HG03432 (cell line): ENCODE measurements at regions not wholly inside any gene's neighbourhood (a gene's known extent, or its start where the extent isn't known, plus 50 kb on each side); places are given as distances from the start of the nearest gene placed in this dataset.

Experiments used
- ATAC-seq: cut with Tn5 transposase; IDR thresholded peaks from one replicate; pipeline ENCODE4 v1.9.1; 2021; ENCODE audit warnings: mild to moderate bottlenecking, moderate library complexity; ENCODE audit not compliant: unreplicated experiment

DNA sequence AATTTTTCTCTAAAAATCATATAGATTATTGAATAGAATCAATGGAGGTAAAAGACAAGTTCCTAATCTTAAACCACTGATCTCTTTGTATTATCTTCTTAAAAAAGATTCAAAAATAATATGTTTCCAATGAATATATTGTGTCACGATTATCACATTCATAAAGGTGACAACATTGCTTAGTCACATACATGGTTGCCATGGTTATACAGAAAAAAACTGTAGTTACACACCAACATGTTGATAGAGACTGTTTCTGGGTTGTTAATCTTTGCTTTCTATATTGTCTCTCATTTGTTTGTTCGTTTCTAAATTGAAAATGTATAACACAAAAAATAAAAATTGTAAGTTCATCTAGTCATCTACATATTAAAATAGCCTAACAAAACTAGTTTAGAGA is 376.0 kb upstream of the ALCAM start:
- ATAC-seq, result no peak

DNA sequence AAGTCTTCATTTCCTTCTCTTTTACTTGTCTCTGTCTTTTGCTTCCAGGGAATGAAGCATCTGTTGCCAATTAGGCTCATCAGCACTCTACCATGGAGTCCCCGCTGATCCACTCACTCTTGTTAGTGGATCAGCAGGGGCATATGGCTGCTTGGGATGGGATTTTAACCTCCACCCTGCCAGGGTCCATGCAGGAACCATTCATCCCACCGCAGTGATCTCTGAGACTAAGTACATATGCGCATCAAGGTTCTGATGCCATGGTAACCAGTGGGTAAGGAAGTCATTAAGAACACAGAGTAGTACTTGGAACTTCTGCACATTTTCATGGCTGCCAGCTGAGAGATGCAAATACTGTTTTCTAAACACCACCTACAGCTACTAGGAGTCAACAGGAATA is 374.0 kb upstream of the ALCAM start:
- no peak for ATAC-seq

DNA sequence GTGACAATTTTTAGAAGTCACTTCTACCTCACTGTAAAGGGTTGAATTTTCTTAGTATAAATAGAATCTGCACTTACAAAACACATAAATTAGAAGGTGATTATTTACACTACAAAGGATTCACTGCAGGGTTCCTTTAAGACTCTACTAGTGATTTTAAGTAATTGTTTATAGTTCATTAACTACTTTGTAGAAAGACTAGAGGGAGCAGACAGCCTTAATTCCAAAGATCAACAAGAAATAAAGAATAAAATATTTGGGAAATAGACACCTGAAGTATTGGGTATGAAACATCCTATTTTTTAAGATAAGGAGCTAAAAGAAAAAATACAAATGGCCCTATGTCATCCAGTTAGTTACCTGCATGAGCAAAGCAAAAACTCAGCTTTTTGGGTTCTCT is 360.5 kb upstream of the ALCAM start:
- no peak for ATAC-seq

DNA sequence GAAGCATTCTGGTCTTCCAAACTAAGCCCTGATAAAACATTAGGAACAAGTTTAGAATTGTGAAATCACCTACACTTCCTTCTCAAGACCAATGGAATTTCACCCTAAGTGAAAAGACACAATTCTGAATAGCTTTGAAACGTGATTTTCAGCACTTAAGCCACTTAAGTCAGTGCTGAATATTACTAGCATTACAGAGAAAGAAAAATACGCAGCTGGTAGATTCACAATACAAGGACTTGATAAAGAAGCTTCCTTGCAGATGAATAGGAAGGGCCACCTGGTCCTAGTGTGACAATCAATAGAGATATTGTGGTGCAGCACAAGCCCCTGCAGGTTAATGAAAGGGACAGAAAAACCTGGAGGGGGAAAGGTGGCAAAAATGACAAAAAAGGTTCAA is 353.1 kb upstream of the ALCAM start:
- ATAC-seq, result no peak

DNA sequence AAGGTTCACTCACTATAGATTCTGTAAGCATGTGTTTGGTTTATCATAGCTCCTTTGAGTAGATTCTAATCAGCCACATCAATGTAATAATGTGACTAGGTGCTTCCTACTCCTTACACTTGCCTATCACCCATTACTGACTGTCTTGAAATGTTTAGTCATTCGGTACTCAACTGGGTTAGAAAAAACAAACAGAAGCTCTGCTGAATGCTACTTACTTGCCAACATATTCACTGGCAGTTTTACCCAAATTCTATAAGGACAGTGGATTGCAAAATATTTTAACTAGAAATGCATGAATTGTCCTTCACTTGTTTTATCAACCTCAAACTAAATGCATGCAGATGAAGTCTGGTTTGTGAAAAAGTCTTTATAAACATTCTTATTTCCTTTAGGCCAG is 352.1 kb upstream of the ALCAM start:
- ATAC-seq, result no peak

DNA sequence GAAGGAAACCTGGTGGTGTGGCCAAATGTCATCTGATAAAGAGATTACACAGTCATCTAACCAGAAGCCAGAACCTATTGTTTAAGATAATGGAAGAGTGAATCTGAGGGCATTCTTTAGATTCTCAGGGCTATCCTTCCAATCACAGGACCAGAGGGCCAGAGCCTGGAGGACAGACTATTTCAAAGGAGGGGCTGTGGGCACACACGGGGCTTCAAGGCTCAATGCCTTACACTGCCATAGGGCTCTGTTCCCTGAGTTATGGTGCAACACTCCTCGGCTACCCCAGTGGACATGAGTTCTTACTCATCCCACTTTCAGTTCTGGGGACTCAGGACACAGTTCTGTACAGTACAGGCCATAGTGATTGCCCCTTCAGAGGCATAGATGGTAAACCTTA is 343.9 kb upstream of the ALCAM start:
- ATAC-seq, result no peak

DNA sequence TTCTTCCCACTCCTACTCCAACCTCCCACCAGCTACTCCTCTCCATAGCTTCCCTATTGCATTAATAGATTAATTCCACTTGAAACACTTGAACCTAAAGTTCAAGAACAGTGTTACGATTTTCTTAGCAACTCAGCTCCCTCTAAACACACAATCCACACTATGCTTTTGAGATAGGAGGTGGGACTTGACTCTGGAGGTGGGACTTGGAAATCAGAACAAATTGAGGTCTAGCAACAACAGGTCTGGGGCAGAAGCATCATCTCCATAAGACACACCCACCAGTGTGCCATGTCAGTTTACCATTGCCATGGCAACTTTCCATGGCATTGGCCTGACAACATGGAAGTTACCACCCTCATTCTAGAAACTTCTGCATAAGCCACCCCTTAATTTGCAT is 336.5 kb upstream of the ALCAM start:
- no peak for ATAC-seq

DNA sequence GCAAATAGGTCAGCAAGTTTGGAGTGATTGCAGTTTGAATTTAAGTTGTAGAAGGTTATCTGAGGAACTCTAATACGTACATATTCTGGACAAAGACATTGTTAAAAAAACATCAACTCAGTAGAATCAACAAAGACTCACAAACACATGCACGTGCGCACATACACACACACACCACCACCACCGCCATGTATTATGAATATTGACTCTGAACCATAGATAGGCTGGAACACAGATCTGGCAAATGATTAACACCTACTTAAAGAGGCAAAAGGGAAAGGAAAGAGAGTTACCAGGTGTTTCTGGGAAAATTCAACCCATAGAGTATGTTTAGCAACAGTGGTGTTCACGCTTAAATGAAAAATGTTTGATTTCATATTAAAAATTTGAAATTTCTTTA is 334.2 kb upstream of the ALCAM start:
- ATAC-seq, result no peak

DNA sequence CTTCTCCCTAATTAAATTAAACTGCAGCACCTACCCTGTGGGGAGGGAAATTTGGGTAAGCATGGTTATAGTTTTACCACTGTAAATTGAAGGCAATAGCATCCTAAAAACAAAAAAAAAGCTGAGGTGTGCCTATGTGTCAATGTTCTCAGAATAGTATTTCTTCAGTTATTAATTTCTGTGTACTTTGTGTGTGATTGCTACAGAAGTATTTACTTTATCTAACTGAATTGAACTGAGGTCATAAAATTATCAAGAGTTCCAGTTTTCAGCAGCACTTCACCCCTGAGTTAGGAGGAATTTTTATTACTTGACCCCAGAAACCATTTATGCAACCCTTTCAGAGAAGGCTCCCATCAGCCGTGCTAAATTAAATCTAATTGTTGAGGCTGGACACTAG is 333.6 kb upstream of the ALCAM start:
- ATAC-seq, result no peak

DNA sequence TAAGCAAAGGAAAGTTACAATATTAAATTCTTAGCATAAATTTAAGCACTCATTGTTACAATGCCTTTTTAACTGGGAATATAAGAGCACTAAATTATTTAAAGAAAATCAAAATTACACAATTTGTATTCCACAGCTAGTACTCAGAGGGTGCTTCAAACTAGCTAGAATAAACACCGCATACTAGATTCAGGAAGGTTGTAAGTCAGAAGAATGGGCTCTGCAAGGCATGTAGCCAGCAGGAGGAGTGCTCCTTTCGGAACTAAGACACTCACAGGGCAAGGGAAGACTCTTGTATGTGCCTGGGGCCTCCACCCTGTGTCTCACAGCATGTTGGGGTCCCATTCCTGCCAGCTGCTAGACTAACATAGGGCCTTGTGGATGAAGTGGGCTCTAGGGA is 327.7 kb upstream of the ALCAM start:
- no peak for ATAC-seq

DNA sequence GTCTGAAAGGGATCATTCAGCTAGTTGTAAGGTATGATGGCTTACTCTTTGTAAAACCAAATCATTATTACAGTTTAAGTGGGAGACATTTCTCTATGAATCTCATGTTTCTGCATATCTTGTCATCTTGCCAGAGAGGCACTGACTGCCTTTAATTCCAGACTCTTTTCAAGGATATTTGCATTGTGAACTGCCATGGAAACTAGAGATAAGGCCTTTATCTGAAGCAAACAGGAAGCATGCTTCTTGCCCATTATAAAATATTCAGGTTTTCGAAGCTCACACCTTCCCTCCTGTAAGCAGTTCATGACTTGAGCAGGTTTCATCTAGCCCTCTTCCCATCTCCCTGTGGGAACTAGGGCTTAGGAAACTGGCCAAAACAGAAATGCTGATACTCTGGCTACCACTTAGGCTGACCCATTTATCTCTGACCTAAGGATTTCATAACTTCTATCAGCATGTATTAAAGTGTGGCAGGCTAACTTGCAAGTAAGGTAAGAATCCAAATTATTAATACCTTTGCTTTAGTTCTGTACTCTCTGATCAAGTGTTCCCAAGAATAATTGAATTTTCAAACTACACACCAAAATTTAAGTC is 326.6 kb upstream of the ALCAM start:
- ATAC-seq, result no peak

DNA sequence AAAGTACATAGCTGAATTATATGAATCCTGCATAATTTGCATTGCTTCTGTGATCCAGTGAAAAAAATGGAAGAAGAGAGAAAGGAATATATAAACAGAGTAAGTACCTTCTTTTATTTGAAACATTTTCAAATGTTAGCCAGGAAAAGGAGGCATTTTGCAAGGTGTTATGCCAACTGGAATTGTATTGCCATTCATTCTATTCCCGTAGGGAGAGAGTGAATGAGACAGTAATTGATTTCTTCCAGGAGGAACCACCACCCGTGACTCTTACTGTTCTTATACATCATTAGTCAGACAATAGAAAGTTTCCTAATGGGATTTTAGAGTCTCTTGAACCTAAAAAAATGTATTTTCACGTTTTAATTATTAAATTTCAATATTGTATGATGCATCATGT is 324.1 kb upstream of the ALCAM start:
- no peak for ATAC-seq

DNA sequence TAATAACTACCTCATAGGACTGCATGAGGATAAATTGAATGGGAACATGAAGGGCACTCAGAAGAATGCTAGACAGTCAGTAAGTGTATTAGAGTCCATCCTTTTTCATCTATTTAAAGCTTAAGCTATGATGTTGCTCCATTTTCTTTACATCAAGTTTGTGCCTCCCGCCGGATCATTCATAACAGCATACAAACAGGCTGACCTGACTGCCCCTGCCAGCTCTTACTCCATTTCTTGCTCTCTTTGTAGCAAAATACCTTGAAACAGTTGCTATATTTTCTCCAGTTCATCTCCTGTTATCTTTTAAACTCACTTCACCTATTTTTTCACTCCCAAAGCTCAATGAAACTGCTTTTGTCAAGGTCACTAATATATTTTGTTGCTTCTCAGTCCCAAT is 315.6 kb upstream of the ALCAM start:
- ATAC-seq, result no peak

DNA sequence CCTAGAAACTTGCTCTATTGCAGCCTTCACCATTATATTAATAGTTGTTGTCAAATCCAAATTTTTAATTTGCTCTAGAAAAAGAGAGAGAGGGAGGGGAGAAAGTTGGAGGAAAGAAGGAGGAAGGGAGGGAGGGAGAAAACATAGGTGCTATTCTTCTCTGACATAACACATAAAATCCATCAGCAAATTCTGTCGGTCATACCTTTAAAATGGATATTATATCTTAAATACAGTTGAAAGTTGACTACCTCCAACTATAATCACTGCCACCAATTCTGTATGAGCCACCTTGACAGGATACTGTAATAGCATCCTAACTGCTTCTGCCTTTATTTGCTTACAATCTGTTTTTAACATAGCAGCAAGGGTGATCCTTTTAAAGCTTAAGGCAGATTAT is 314.7 kb upstream of the ALCAM start:
- no peak for ATAC-seq

DNA sequence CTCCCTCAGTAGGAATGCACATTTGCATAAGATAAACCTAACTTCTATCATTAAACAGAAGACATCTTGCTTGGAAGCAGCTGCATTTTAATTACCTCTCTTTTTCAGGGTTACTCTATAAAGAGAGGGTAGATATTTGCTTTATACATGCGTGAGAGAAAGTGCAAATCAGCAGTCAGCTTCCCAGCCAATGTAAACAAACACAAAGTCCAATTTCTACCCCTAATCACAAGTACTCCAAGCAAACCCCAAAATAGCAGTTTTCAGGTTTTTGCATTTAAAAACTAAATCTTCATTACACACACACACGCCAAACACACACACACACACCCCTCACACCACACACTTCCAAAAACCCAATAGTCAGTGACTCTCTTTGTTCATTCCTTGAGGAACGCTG is 303.9 kb upstream of the ALCAM start:
- ATAC-seq, result no peak

DNA sequence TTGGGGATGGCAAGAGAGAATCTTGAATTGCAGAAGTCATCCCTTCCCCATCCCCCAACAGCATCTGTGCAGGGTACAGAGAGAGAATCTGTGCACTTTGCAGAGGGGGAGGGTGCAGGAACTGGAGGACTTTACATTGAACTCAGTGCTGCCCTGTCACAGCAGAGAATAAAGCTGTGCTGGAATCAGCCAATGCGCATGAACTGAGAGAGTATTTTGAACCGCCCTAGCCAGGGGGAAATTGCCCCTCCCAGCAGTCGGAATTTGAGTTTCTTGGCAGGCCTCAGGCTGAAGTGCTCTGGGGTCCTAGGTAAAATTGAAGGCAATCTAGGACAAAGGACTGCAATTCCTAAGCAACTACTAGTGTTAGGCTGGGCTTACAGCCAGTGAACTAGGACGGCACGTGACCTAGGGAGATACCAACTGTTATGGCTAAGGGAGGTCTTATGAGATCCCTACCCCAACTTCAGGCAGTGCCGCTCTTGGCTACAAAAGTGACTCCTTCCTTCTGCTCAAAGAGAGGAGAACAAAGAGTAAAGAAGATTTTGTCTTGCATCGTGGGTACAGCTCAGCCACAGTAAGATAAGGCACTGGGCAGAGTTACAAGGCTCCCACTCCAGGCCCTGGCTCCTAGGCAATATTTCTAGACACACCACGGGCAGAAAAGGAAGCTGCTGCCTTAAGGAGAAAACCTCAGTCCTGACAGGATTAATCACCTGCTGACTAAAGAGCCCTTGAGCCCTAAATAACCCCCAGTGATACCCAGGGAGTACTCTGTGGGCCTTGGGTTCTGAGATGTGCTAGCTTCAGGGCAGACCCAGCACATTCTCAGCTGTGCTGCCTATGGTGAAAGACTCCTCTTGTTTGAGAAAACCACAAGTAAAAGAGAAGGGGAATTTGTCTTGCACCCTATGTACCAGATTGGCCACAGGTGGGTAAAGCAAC is 300.5 kb upstream of the ALCAM start:
- ATAC-seq, result no peak

DNA sequence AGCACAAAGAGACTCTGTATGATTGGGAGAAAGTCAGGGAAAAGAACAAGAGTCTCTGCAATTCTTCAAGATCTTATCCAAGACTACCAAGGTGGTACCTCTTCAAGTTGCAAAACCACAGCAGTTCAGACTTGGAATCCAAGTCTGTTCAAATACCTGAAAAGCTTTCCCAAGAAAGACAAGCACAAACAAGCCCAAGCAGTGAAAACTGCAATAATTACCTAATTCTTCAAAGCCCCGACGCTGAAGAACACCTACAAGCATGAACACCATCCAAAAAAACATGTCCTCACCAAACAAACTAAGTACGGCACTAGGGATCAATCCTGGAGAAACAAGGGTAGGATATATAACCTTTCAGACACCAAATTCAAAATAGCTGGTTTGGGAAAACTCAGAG is 299.3 kb upstream of the ALCAM start:
- no peak for ATAC-seq

DNA sequence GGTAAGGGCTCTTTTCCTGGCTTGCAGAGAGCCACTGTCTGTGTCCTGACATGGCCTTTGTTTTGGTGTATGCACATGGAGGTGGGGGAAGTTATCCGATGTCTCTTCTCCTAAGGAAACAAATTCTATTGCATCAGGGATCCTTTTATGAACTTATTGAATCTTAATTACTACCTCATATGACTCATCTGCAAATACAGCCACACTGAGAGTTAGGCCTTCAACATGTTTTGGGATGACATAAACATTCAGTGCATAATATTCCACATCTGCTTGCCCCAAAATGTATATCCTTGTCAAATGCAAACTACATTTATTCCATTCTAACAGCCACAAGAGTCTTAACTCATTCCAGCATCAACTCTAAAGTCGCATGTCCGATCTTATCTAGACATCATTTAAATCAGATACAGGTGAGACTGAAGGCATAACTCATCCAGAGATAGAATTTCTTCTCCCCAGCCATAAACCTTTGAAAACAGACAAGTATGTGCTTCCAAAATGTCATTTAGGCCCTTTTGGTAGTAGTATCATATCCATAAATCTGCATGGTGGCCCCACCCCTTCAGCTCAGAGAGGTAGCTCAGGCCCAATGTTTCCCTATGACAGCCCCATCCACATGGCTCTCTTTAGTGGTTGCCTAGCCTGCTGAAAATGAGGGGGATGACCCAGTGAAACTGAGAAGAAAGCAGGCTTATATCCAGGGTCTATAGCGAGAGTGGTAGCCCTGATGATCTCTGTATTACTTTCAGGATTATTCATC is 289.5 kb upstream of the ALCAM start:
- no peak for ATAC-seq

DNA sequence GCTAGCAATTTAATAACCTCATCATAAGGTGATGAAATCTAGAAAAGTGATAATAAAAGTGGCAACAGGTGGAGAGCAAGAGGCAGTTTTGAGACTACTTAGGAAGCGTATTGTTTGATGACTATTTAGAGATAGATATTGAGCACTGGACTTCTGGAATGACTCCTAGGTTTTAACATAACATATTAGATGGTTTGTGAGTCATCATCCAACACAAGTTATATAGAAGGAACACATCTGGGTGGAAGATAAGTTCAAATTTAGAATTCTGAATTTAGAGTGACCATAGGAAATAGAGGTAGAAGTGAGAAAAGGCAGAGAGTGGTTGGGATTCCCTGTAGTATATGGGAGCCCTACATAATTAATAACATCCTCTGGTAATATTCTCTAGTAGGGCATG is 282.8 kb upstream of the ALCAM start:
- no peak for ATAC-seq

DNA sequence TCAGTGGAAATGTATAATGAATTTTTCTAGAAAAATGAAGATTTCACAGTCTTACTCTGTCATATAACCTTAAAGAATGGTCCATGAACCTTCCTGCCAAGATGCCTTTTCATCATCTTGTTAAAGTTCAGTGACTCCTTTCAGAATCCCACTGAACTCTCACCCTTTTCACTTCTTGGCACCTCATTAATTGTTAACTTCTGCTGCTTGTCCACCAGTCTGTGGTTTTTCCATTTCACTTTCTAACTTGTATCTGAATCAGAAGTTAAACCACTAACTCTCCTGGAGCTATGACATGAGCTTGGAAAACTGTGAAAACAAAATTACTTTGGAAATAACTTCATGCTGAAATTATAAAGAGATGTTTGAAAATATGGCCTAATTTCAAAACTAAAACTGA is 281.2 kb upstream of the ALCAM start:
- no peak for ATAC-seq

DNA sequence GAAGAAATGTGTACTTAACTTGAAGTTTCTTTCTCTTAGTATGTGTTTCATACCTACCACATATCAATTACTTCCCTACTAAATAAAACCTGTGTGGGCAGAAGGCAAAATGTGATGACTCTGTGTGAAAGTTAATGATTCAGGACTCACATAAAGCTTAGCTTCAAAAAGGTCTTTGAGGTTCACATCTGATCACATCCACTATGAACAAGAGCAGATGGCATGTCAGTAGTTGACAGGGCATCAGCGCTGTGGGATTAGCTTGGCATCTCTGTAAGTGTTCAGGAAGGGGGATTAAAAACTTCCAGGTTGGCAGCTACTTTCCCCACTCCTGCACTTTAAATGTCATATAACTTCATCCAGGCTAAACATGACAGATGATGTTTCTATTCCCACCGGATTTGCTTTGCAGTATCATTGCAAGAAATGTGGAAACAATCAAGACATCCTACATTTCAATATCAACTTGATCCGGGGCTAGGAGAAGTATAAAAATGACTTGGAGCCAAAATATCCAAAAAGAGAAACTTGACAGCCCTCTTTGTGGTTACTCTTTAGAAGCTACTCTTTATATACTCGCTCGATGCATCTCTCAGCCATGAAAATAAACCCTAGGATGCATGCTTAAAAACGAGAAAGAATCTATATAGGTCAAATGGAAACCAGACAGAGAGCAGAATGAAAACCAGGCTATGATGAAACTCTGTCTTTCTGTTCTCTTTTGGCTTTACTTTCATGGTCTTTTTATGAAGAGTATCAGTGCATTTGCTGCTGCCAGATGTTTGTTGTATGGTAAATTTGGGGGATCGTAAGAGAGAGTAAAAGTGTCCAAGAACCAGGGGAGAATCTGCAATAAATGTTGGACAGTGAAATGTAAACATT is 273.1 kb upstream of the ALCAM start:
- ATAC-seq, result no peak
